ENCODE measurements at regions not wholly inside any gene's neighbourhood (a gene's known extent, or its start where the extent isn't known, plus 50 kb on each side); places are given as distances from the start of the nearest gene placed in this dataset.

DNA sequence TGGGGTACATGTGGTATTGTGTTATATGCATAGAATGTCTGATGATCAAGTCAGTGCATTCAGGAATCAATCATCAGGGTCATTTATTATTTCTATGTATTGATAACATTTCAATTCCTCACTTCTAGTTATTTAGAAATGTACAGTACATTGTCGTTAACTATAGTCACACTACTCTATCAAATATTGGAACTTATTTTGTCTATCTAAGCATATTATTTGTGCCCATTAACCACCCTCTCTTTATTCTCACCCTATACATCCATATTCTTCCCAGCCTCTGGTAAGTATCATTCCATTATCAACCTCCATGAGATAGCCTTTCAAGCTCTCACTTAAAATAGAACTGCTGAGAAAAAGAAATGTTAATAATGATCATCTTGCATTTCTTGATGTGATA is 596.5 kb upstream of the POT1 start:
- Histone ChIP-seq H3K4me1 (ENCODE audit: insufficient read depth, low read length, severe bottlenecking) (no peaks in the 10 kb centered on the region), H3K9me2 (ENCODE audit: low read depth, low read length) (no peaks in the 10 kb centered on the region), H3K9ac (ENCODE audit: low read length) (no peak overlapping the region), H3K4me2 (ENCODE audit: low read length) (no peak overlapping the region), H3K27me3 (ENCODE audit: insufficient read depth, low read length) (no peaks in the 10 kb centered on the region), H2AFZ (ENCODE audit: low read length) (no peak overlapping the region), H3K9me3 (ENCODE audit: low read length) (no peaks in the 10 kb centered on the region), H3K79me2 (ENCODE audit: insufficient read depth, low read length) (no peaks in the 10 kb centered on the region), H4K20me1 (ENCODE audit: insufficient read depth, low read length) (no peaks in the 10 kb centered on the region), H3K36me3 (ENCODE audit: insufficient read depth, low read length) (no peaks in the 10 kb centered on the region), H3K4me3 (ENCODE audit: low read depth, low read length, poor library complexity, severe bottlenecking) (no peak overlapping the region), H3F3A (ENCODE audit: insufficient read depth, low read length) (no peaks in the 10 kb centered on the region), H3K27ac (ENCODE audit: low read depth, low read length, poor library complexity, severe bottlenecking) (no peak overlapping the region)
- TF ChIP-seq, protein P1, sequence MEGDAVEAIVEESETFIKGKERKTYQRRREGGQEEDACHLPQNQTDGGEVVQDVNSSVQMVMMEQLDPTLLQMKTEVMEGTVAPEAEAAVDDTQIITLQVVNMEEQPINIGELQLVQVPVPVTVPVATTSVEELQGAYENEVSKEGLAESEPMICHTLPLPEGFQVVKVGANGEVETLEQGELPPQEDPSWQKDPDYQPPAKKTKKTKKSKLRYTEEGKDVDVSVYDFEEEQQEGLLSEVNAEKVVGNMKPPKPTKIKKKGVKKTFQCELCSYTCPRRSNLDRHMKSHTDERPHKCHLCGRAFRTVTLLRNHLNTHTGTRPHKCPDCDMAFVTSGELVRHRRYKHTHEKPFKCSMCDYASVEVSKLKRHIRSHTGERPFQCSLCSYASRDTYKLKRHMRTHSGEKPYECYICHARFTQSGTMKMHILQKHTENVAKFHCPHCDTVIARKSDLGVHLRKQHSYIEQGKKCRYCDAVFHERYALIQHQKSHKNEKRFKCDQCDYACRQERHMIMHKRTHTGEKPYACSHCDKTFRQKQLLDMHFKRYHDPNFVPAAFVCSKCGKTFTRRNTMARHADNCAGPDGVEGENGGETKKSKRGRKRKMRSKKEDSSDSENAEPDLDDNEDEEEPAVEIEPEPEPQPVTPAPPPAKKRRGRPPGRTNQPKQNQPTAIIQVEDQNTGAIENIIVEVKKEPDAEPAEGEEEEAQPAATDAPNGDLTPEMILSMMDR (IDR thresholded peaks at IDR 0.05; ENCODE audit: low read length): no peak
- no peak for TF ChIP-seq EZH2 (IDR thresholded peaks at IDR 0.05; ENCODE audit: borderline replicate concordance, low read length)

DNA sequence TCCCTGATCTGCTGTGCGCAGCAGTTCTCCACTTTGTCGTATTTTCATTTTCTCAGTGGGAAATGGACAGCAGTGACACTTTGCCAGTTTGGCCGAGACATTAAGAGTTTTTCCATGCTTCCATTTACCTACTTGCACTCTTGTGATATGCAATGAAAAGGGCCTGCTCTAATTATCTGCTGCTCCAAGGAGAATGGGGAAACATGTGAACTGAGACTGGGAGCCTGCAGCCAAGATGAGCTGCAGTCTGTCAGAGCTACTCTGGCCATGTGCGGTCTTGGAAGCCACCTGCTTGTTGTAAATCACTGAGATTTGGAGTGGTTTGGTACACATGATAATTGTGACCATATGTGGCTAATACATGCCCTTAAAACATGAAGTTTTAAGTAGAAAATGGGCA is 586.6 kb upstream of the POT1 start:
- no peaks in the 10 kb centered on the region; the same call in 1 of the 2 replicates for H3K9me2 ChIP-seq (ENCODE audit: low read depth, low read length)
- H3K36me3 ChIP-seq (ENCODE audit: insufficient read depth, low read length): no peaks in the 10 kb centered on the region
- no peaks in the 10 kb centered on the region for H3K27me3 ChIP-seq (ENCODE audit: insufficient read depth, low read length)
- H4K20me1 ChIP-seq (ENCODE audit: insufficient read depth, low read length): no peaks in the 10 kb centered on the region
- no peak overlapping the region for H2AFZ ChIP-seq (ENCODE audit: low read length)
- no peak for TF ChIP-seq EZH2 (IDR thresholded peaks at IDR 0.05; ENCODE audit: borderline replicate concordance, low read length)
- TF ChIP-seq, protein P1 (IDR thresholded peaks at IDR 0.05; ENCODE audit: low read length): no peak
- H3K4me3 ChIP-seq (ENCODE audit: low read depth, low read length, poor library complexity, severe bottlenecking): no peak overlapping the region
- no peak overlapping the region for H3K4me2 ChIP-seq (ENCODE audit: low read length)
- no peaks in the 10 kb centered on the region for H3K4me1 ChIP-seq (ENCODE audit: insufficient read depth, low read length, severe bottlenecking)
- H3F3A ChIP-seq (ENCODE audit: insufficient read depth, low read length): no peaks in the 10 kb centered on the region
- no peak overlapping the region for H3K27ac ChIP-seq (ENCODE audit: low read depth, low read length, poor library complexity, severe bottlenecking)
- no peak overlapping the region for H3K9ac ChIP-seq (ENCODE audit: low read length)
- no peaks in the 10 kb centered on the region for H3K79me2 ChIP-seq (ENCODE audit: insufficient read depth, low read length)
- H3K9me3 ChIP-seq (ENCODE audit: low read length): no peaks in the 10 kb centered on the region

DNA sequence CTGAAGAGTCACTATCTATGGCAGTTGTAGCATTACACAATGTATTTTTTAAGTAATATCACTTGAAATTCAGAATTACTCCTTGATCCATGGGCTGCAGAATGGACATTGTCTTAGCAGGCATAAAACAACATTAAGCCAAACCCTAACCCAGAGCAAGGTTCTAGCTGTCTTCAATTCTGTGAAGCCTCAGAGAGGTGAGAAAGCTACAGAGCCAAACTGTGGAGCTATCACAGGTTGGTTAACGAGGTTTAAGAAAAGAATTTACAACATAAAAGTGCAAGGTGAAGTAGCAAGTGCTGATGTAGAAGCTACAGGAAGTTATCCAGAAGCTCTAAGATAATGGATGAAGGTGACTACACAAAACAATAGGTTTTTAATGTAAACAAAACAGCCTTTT is 582.7 kb upstream of the POT1 start:
- Histone ChIP-seq H3K9me3 (ENCODE audit: low read length) (no peaks in the 10 kb centered on the region), H2AFZ (ENCODE audit: low read length) (no peak overlapping the region), H3K27ac (ENCODE audit: low read depth, low read length, poor library complexity, severe bottlenecking) (no peak overlapping the region), H3K9me2 (ENCODE audit: low read depth, low read length) (peaks cover 3% of the 10 kb centered on the region; the same call in 1 of the 2 replicates), H3K79me2 (ENCODE audit: insufficient read depth, low read length) (no peaks in the 10 kb centered on the region), H3K4me1 (ENCODE audit: insufficient read depth, low read length, severe bottlenecking) (no peaks in the 10 kb centered on the region), H4K20me1 (ENCODE audit: insufficient read depth, low read length) (no peaks in the 10 kb centered on the region), H3K9ac (ENCODE audit: low read length) (no peak overlapping the region), H3K4me3 (ENCODE audit: low read depth, low read length, poor library complexity, severe bottlenecking) (no peak overlapping the region), H3F3A (ENCODE audit: insufficient read depth, low read length) (no peaks in the 10 kb centered on the region), H3K27me3 (ENCODE audit: insufficient read depth, low read length) (no peaks in the 10 kb centered on the region), H3K36me3 (ENCODE audit: insufficient read depth, low read length) (no peaks in the 10 kb centered on the region), H3K4me2 (ENCODE audit: low read length) (no peak overlapping the region)
- no peak for TF ChIP-seq EZH2 (IDR thresholded peaks at IDR 0.05; ENCODE audit: borderline replicate concordance, low read length)
- TF ChIP-seq, protein P1 (IDR thresholded peaks at IDR 0.05; ENCODE audit: low read length): no peak

Data from OCI-LY1 (cell line).